ENCODE measurements at regions not wholly inside any gene's neighbourhood (a gene's known extent, or its start where the extent isn't known, plus 50 kb on each side); places are given as distances from the start of the nearest gene placed in this dataset.
A peak's percentile ranks its signal among the peaks of the same experiment; 100 is the strongest.

- Histone ChIP-seq H2BK5ac (ENCODE audit: low read depth, low read length, poor library complexity, severe bottlenecking) (no peak overlapping the region), H2BK15ac (ENCODE audit: low read depth, poor library complexity, severe bottlenecking) (no peak overlapping the region), H2BK12ac (ENCODE audit: low read length in 2 of 2) (no peak overlapping the region), H2BK120ac (ENCODE audit: low read depth, low read length) (no peak overlapping the region), H3K14ac (ENCODE audit: low read length in 2 of 2) (no peak overlapping the region), H4K8ac (ENCODE audit: low read length) (no peak overlapping the region), H3K4me1 (ENCODE audit: control insufficient read depth, insufficient read depth, low read depth, low read length) (no peaks in the 10 kb centered on the region), H3K9me3 (ENCODE audit: control insufficient read depth, low read length) (no peaks in the 10 kb centered on the region), H3K9ac (ENCODE audit: low read length) (no peak overlapping the region), H3K27ac (ENCODE audit: low read length, poor library complexity, severe bottlenecking) (no peak overlapping the region), H3K23ac (ENCODE audit: low read length in 2 of 2) (no peak overlapping the region), H2AFZ (ENCODE audit: low read depth, low read length) (no peak overlapping the region), H3K36me3 (ENCODE audit: control insufficient read depth in 1 of 2, insufficient read depth in 2 of 2, low read depth in 1 of 2, low read length in 2 of 2) (no peaks in the 10 kb centered on the region), H3K18ac (ENCODE audit: low read depth in 1 of 2, low read length in 2 of 2) (no peak overlapping the region), H3K79me1 (replicated peaks; ENCODE audit: low read length, poor library complexity, severe bottlenecking) (no peaks in the 10 kb centered on the region), H2AK5ac (ENCODE audit: low read length, severe bottlenecking) (no peak overlapping the region), H3K4me3 (ENCODE audit: insufficient read depth in 1 of 2, low read depth in 1 of 2, low read length in 2 of 2) (no peak overlapping the region), H3K4ac (ENCODE audit: low read depth in 1 of 2, low read length in 2 of 2) (no peak overlapping the region), H4K91ac (ENCODE audit: low read length) (no peak overlapping the region), H3K27me3 (ENCODE audit: control insufficient read depth in 1 of 2, insufficient read depth in 1 of 2, low read length in 2 of 2) (no peaks in the 10 kb centered on the region), H3K4me2 (ENCODE audit: low read length, poor library complexity, severe bottlenecking) (no peak overlapping the region)
- WGBS: no CpG with 5 or more reads among the region's 1 CpG
- no peak for DNase-seq
These were observed 142.0 kb upstream of the SPOPL start for GRCh38 chr2:138359532-138359931.

- no peak overlapping the region for H4K8ac ChIP-seq (ENCODE audit: low read length)
- H2BK15ac ChIP-seq (ENCODE audit: low read depth, poor library complexity, severe bottlenecking): no peak overlapping the region
- H3K27ac ChIP-seq (ENCODE audit: low read length, poor library complexity, severe bottlenecking): no peak overlapping the region
- no peak overlapping the region for H3K14ac ChIP-seq (ENCODE audit: low read length in 2 of 2)
- H3K4me2 ChIP-seq (ENCODE audit: low read length, poor library complexity, severe bottlenecking): no peak overlapping the region
- no peak overlapping the region for H2AK5ac ChIP-seq (ENCODE audit: low read length, severe bottlenecking)
- H3K9ac ChIP-seq (ENCODE audit: low read length): peak overlapping the region; percentile 9
- H3K4ac ChIP-seq (ENCODE audit: low read depth in 1 of 2, low read length in 2 of 2): no peak overlapping the region
- H2BK120ac ChIP-seq (ENCODE audit: low read depth, low read length): no peak overlapping the region
- no peak overlapping the region for H2BK5ac ChIP-seq (ENCODE audit: low read depth, low read length, poor library complexity, severe bottlenecking)
- H4K91ac ChIP-seq (ENCODE audit: low read length): no peak overlapping the region
- no peaks in the 10 kb centered on the region for H3K9me3 ChIP-seq (ENCODE audit: control insufficient read depth, low read length)
- no peak overlapping the region for H3K18ac ChIP-seq (ENCODE audit: low read depth in 1 of 2, low read length in 2 of 2)
- no peaks in the 10 kb centered on the region for H3K4me1 ChIP-seq (ENCODE audit: control insufficient read depth, insufficient read depth, low read depth, low read length)
- no peak overlapping the region for H2AFZ ChIP-seq (ENCODE audit: low read depth, low read length)
- no peaks in the 10 kb centered on the region for H3K79me1 ChIP-seq (replicated peaks; ENCODE audit: low read length, poor library complexity, severe bottlenecking)
- no peaks in the 10 kb centered on the region for H3K27me3 ChIP-seq (ENCODE audit: control insufficient read depth in 1 of 2, insufficient read depth in 1 of 2, low read length in 2 of 2)
- no peaks in the 10 kb centered on the region for H3K36me3 ChIP-seq (ENCODE audit: control insufficient read depth in 1 of 2, insufficient read depth in 2 of 2, low read depth in 1 of 2, low read length in 2 of 2)
- no peak overlapping the region for H2BK12ac ChIP-seq (ENCODE audit: low read length in 2 of 2)
- WGBS: 100% methylated on average over 1 of the region's 1 CpG
- no peak overlapping the region for H3K4me3 ChIP-seq (ENCODE audit: insufficient read depth in 1 of 2, low read depth in 1 of 2, low read length in 2 of 2)
- H3K23ac ChIP-seq (ENCODE audit: low read length in 2 of 2): no peak overlapping the region
- no peak for DNase-seq
These were observed 136.9 kb upstream of the SPOPL start for GRCh38 chr2:138364554-138365162.

GRCh38 chr2:138365581-138365980 lies 136.0 kb upstream of the SPOPL start:
- no peak overlapping the region for H3K27ac ChIP-seq (ENCODE audit: low read length, poor library complexity, severe bottlenecking)
- H2BK12ac ChIP-seq (ENCODE audit: low read length in 2 of 2): no peak overlapping the region
- H2BK120ac ChIP-seq (ENCODE audit: low read depth, low read length): no peak overlapping the region
- no peaks in the 10 kb centered on the region for H3K79me1 ChIP-seq (replicated peaks; ENCODE audit: low read length, poor library complexity, severe bottlenecking)
- H3K9me3 ChIP-seq (ENCODE audit: control insufficient read depth, low read length): no peaks in the 10 kb centered on the region
- H3K14ac ChIP-seq (ENCODE audit: low read length in 2 of 2): no peak overlapping the region
- no peak overlapping the region for H4K91ac ChIP-seq (ENCODE audit: low read length)
- H3K23ac ChIP-seq (ENCODE audit: low read length in 2 of 2): no peak overlapping the region
- H2BK15ac ChIP-seq (ENCODE audit: low read depth, poor library complexity, severe bottlenecking): no peak overlapping the region
- H2BK5ac ChIP-seq (ENCODE audit: low read depth, low read length, poor library complexity, severe bottlenecking): no peak overlapping the region
- no peak overlapping the region for H3K4me2 ChIP-seq (ENCODE audit: low read length, poor library complexity, severe bottlenecking)
- H3K18ac ChIP-seq (ENCODE audit: low read depth in 1 of 2, low read length in 2 of 2): no peak overlapping the region
- H2AK5ac ChIP-seq (ENCODE audit: low read length, severe bottlenecking): no peak overlapping the region
- no peaks in the 10 kb centered on the region for H3K36me3 ChIP-seq (ENCODE audit: control insufficient read depth in 1 of 2, insufficient read depth in 2 of 2, low read depth in 1 of 2, low read length in 2 of 2)
- H3K4me3 ChIP-seq (ENCODE audit: insufficient read depth in 1 of 2, low read depth in 1 of 2, low read length in 2 of 2): no peak overlapping the region
- H2AFZ ChIP-seq (ENCODE audit: low read depth, low read length): no peak overlapping the region
- no peak for DNase-seq
- H4K8ac ChIP-seq (ENCODE audit: low read length): no peak overlapping the region
- H3K4ac ChIP-seq (ENCODE audit: low read depth in 1 of 2, low read length in 2 of 2): no peak overlapping the region
- H3K27me3 ChIP-seq (ENCODE audit: control insufficient read depth in 1 of 2, insufficient read depth in 1 of 2, low read length in 2 of 2): no peaks in the 10 kb centered on the region
- 97% methylated on average over 3 of the region's 3 CpGs for WGBS
- no peak overlapping the region for H3K9ac ChIP-seq (ENCODE audit: low read length)
- H3K4me1 ChIP-seq (ENCODE audit: control insufficient read depth, insufficient read depth, low read depth, low read length): no peaks in the 10 kb centered on the region

- no peaks in the 10 kb centered on the region for H3K36me3 ChIP-seq (ENCODE audit: control insufficient read depth in 1 of 2, insufficient read depth in 2 of 2, low read depth in 1 of 2, low read length in 2 of 2)
- H3K4me1 ChIP-seq (ENCODE audit: control insufficient read depth, insufficient read depth, low read depth, low read length): no peaks in the 10 kb centered on the region
- H3K9me3 ChIP-seq (ENCODE audit: control insufficient read depth, low read length): no peaks in the 10 kb centered on the region
- H3K27ac ChIP-seq (ENCODE audit: low read length, poor library complexity, severe bottlenecking): no peak overlapping the region
- no peak overlapping the region for H2BK12ac ChIP-seq (ENCODE audit: low read length in 2 of 2)
- H2AK5ac ChIP-seq (ENCODE audit: low read length, severe bottlenecking): no peak overlapping the region
- H3K27me3 ChIP-seq (ENCODE audit: control insufficient read depth in 1 of 2, insufficient read depth in 1 of 2, low read length in 2 of 2): no peaks in the 10 kb centered on the region
- no peak overlapping the region for H2AFZ ChIP-seq (ENCODE audit: low read depth, low read length)
- no peak for DNase-seq
- H3K4me2 ChIP-seq (ENCODE audit: low read length, poor library complexity, severe bottlenecking): no peak overlapping the region
- H2BK120ac ChIP-seq (ENCODE audit: low read depth, low read length): no peak overlapping the region
- no peak overlapping the region for H3K4ac ChIP-seq (ENCODE audit: low read depth in 1 of 2, low read length in 2 of 2)
- no peak overlapping the region for H4K8ac ChIP-seq (ENCODE audit: low read length)
- no peak overlapping the region for H2BK5ac ChIP-seq (ENCODE audit: low read depth, low read length, poor library complexity, severe bottlenecking)
- H4K91ac ChIP-seq (ENCODE audit: low read length): no peak overlapping the region
- no peak overlapping the region for H3K4me3 ChIP-seq (ENCODE audit: insufficient read depth in 1 of 2, low read depth in 1 of 2, low read length in 2 of 2)
- no peak overlapping the region for H2BK15ac ChIP-seq (ENCODE audit: low read depth, poor library complexity, severe bottlenecking)
- no peaks in the 10 kb centered on the region for H3K79me1 ChIP-seq (replicated peaks; ENCODE audit: low read length, poor library complexity, severe bottlenecking)
- H3K9ac ChIP-seq (ENCODE audit: low read length): no peak overlapping the region
- no peak overlapping the region for H3K18ac ChIP-seq (ENCODE audit: low read depth in 1 of 2, low read length in 2 of 2)
- no peak overlapping the region for H3K14ac ChIP-seq (ENCODE audit: low read length in 2 of 2)
- no peak overlapping the region for H3K23ac ChIP-seq (ENCODE audit: low read length in 2 of 2)
These were observed 131.7 kb upstream of the SPOPL start for GRCh38 chr2:138369856-138370255.

Data from mesenchymal stem cell (in vitro differentiated cells and primary cell).